ENCODE measurements at regions not wholly inside any gene's neighbourhood (a gene's known extent, or its start where the extent isn't known, plus 50 kb on each side); places are given as distances from the start of the nearest gene placed in this dataset.

- H3K4me3 ChIP-seq, result no peak overlapping the region
- H3K27ac ChIP-seq, result no peak overlapping the region
- TF ChIP-seq CTCF (IDR thresholded peaks at IDR 0.05) (no peak), POLR2A (IDR thresholded peaks at IDR 0.05) (no peak)
- 72% methylated on average over 5 of the region's 8 CpGs for WGBS (ENCODE audit: insufficient coverage, low coverage, low lambda C conversion rate, missing lambda C conversion rate)
- no peaks in the 10 kb centered on the region for H3K36me3 ChIP-seq
- no peaks in the 10 kb centered on the region for H3K9me3 ChIP-seq
- no peaks in the 10 kb centered on the region for H3K27me3 ChIP-seq
- ATAC-seq (peak in 2 of 4 donors; percentile 50 to 61), DNase-seq (peak; percentile 54 to 83 (median 81))
- peaks cover 0 to 24% (median 9%) of the 10 kb centered on the region in 4 donors for H3K4me1 ChIP-seq
- intact Hi-C loops (cut with DNase I), result no loop called here
Measured at GRCh38 chr17:73801455-73802100, 157.3 kb upstream of the SDK2 start.

- Histone ChIP-seq H3K27ac (no peak overlapping the region), H3K27me3 (no peaks in the 10 kb centered on the region), H3K4me3 (no peak overlapping the region), H3K36me3 (no peaks in the 10 kb centered on the region), H3K4me1 (peaks cover 0 to 17% (median 5%) of the 10 kb centered on the region in 4 donors), H3K9me3 (peaks cover 0 to 3% (median 0%) of the 10 kb centered on the region in 4 donors)
- DNase-seq (no peak), ATAC-seq (no peak)
- 73% methylated on average over 4 of the region's 4 CpGs for WGBS (ENCODE audit: insufficient coverage, low coverage, low lambda C conversion rate, missing lambda C conversion rate)
- intact Hi-C loops (cut with DNase I), result no loop called here
- TF ChIP-seq POLR2A (IDR thresholded peaks at IDR 0.05), result no peak
- TF ChIP-seq CTCF (IDR thresholded peaks at IDR 0.05), result no peak
Measured at GRCh38 chr17:73802314-73802713, 158.1 kb upstream of the SDK2 start.

GRCh38 chr17:73802871-73803270, 158.6 kb upstream of the SDK2 start:
- Histone ChIP-seq H3K27me3 (no peaks in the 10 kb centered on the region), H3K36me3 (no peaks in the 10 kb centered on the region), H3K9me3 (peaks cover 0 to 3% (median 0%) of the 10 kb centered on the region in 4 donors), H3K4me1 (peaks cover 0 to 11% (median 2%) of the 10 kb centered on the region in 4 donors), H3K4me3 (no peak overlapping the region), H3K27ac (no peak overlapping the region)
- DNase-seq, result no peak
- TF ChIP-seq POLR2A (IDR thresholded peaks at IDR 0.05) (no peak), CTCF (IDR thresholded peaks at IDR 0.05) (no peak)
- no peak for ATAC-seq
- WGBS (ENCODE audit: insufficient coverage, low coverage, low lambda C conversion rate, missing lambda C conversion rate), result 92% methylated on average over 1 of the region's 1 CpG
- intact Hi-C loops (cut with DNase I), result no loop called here

GRCh38 chr17:73803964-73804435, 159.8 kb upstream of the SDK2 start:
- TF ChIP-seq POLR2A (IDR thresholded peaks at IDR 0.05), result no peak
- no peak for TF ChIP-seq CTCF (IDR thresholded peaks at IDR 0.05)
- 60% methylated on average over 2 of the region's 4 CpGs for WGBS (ENCODE audit: insufficient coverage, low coverage, low lambda C conversion rate, missing lambda C conversion rate)
- H3K9me3 ChIP-seq, result peaks cover 0 to 3% (median 0%) of the 10 kb centered on the region in 4 donors
- no peak overlapping the region for H3K27ac ChIP-seq
- no peak overlapping the region for H3K4me3 ChIP-seq
- DNase-seq, result no peak
- ATAC-seq, result no peak
- no peaks in the 10 kb centered on the region for H3K27me3 ChIP-seq
- intact Hi-C loops (cut with DNase I), result no loop called here
- peaks cover 0 to 3% (median 0%) of the 10 kb centered on the region in 4 donors for H3K4me1 ChIP-seq
- no peaks in the 10 kb centered on the region for H3K36me3 ChIP-seq

Data from right lobe of liver (tissue), 6 donors.